Right lobe of liver (tissue), 4 donors: ENCODE measurements at regions not wholly inside any gene's neighbourhood (a gene's known extent, or its start where the extent isn't known, plus 50 kb on each side); places are given as distances from the start of the nearest gene placed in this dataset.

Source experiments
- CTCF ChIP-seq, 4 donors: fragments of 200-600 bp in 3 of 4; fragments of 450-650 bp in 1 of 4; IDR thresholded peaks; one replicate each; pipeline versions ENCODE4 v1.5.1 to v1.8.0; 2016 to 2022; ENCODE audit warnings: antibody characterized with exemption in 4 of 4, mild to moderate bottlenecking in 2 of 4
- POLR2A ChIP-seq: fragments of 450-650 bp; IDR thresholded peaks from one replicate; pipeline ENCODE4 v1.6.1; 2017; ENCODE audit warnings: antibody characterized with exemption, mild to moderate bottlenecking
- donor health status: DM: no; HTN: no; CAD: no.
- donor health status: DM: no; HTN: no; CAD: no.
- donor health status: DM: no; HTN: yes; CAD: no.

- TF ChIP-seq CTCF (IDR thresholded peaks at IDR 0.05) (no peak), POLR2A (no peak)
Measured at GRCh38 chr2:67642046-67642382, 244.9 kb downstream of the ETAA1 start.
